ENCODE measurements at regions not wholly inside any gene's neighbourhood (a gene's known extent, or its start where the extent isn't known, plus 50 kb on each side); places are given as distances from the start of the nearest gene placed in this dataset.
"Not testable (repeated sequence)": the region's sequence is repeated elsewhere in the genome, so short reads cannot be mapped to it uniquely, and the experiment has no call there.

DNA sequence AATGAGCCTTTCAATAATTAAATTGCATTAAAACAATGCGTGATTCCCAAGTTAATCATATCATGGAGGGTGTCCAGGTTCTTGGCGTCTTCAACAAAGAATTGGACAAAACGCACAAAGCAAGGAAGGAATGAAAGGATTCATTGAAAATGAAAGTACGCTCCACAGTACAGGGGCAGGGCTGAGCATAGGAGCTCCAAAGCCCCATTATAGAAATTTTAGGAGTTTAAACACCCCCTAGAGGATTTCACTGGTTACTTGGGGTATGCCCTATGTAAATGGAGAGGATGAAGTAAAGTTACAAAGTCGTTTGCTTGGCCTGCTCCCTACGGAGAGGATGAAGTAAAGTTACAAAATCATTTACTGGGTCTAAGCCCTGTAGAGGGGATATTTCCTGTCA, 1910.4 kb downstream of the C4orf33 start:
- no peaks in the 10 kb centered on the region for H3K36me3 ChIP-seq (replicated peaks)
- in situ Hi-C loops (cut with HindIII; ENCODE audit: low pct_ligation_motif_present, low sequenced_read_pairs), result no loop called here

DNA sequence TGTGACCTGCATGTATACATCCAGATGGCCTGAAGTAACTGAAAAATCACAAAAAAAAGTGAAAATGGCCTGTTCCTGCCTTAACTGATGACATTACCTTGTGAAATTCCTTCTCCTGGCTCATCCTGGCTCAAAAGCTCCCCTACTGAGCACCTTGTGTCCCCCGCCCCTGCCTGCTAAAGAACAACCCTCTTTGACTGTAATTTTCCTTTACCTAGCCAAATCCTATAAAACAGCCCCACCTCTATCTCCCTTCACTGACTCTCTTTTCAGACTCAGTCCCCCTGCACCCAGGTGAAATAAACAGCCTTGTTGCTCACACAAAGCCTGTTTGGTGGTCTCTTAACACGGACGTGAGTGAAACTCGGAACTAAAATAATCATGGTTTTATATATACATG, 1916.0 kb downstream of the C4orf33 start:
- H3K36me3 ChIP-seq (replicated peaks); H3K27ac ChIP-seq; H3K27me3 ChIP-seq (replicated peaks); in situ Hi-C loops (cut with HindIII; ENCODE audit: low pct_ligation_motif_present, low sequenced_read_pairs); DNase-seq; H3K4me3 ChIP-seq (ENCODE audit: low read depth, low read length): not testable (repeated sequence)

More for the DNA sequence above, 1910.4 kb downstream of the C4orf33 start:
- DNase-seq, result no peak
- Histone ChIP-seq H3K27ac (no peak overlapping the region), H3K4me3 (ENCODE audit: low read depth, low read length) (no peak overlapping the region), H3K27me3 (replicated peaks) (no peaks in the 10 kb centered on the region)
- TF ChIP-seq, protein P1, sequence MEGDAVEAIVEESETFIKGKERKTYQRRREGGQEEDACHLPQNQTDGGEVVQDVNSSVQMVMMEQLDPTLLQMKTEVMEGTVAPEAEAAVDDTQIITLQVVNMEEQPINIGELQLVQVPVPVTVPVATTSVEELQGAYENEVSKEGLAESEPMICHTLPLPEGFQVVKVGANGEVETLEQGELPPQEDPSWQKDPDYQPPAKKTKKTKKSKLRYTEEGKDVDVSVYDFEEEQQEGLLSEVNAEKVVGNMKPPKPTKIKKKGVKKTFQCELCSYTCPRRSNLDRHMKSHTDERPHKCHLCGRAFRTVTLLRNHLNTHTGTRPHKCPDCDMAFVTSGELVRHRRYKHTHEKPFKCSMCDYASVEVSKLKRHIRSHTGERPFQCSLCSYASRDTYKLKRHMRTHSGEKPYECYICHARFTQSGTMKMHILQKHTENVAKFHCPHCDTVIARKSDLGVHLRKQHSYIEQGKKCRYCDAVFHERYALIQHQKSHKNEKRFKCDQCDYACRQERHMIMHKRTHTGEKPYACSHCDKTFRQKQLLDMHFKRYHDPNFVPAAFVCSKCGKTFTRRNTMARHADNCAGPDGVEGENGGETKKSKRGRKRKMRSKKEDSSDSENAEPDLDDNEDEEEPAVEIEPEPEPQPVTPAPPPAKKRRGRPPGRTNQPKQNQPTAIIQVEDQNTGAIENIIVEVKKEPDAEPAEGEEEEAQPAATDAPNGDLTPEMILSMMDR (IDR thresholded peaks at IDR 0.05; ENCODE audit: low read depth, low read length, missing control alignments), result no peak

DNA sequence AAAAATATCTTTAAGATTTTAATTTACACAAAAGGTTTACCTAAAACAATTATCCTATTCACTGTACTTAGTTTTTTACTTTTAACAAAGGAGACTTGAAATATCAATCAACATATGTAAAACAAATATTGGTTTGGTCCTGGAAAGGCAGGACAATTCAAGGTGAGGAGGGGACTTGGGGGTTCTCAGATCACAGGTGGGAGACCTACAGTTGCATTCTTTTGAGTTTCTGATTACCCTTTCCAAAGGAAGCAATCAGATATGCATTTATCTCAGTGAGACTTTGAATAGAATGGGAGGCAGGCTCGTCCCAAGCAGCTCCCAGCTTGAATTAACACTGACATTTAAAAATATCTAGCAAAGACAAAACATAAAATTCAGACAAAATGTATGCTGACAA, 1917.3 kb downstream of the C4orf33 start:
- no peak overlapping the region for H3K27ac ChIP-seq
- TF ChIP-seq, protein P1 (IDR thresholded peaks at IDR 0.05; ENCODE audit: low read depth, low read length, missing control alignments), result no peak
- no peaks in the 10 kb centered on the region for H3K27me3 ChIP-seq (replicated peaks)
- no peak overlapping the region for H3K4me3 ChIP-seq (ENCODE audit: low read depth, low read length)
- no peak for DNase-seq
- in situ Hi-C loops (cut with HindIII; ENCODE audit: low pct_ligation_motif_present, low sequenced_read_pairs), result no loop called here
- no peaks in the 10 kb centered on the region for H3K36me3 ChIP-seq (replicated peaks)

DNA sequence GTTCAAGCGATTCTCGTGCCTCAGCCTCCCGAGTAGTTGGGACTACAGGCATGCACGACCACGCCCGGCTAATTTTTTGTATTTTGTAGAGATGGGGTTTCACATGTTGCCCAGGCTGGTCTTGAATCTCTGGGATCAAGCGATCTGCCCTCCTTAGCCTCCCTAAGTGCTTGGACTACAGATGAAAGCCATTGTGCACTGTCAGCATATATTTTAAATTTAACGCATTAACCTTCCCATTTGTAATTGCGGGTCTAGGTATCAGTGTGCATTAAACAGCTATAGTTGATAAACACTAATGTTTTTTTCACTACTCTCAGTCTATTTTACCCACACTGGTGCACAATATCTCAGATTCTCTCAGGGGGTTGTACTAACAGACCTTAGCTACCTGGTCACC, 1930.8 kb downstream of the C4orf33 start:
- Histone ChIP-seq H3K36me3 (replicated peaks) (no peaks in the 10 kb centered on the region), H3K4me3 (ENCODE audit: low read depth, low read length) (no peak overlapping the region), H3K27ac (no peak overlapping the region), H3K27me3 (replicated peaks) (no peaks in the 10 kb centered on the region)
- in situ Hi-C loops (cut with HindIII; ENCODE audit: low pct_ligation_motif_present, low sequenced_read_pairs), result no loop called here
- DNase-seq, result no peak
- TF ChIP-seq, protein P1 (IDR thresholded peaks at IDR 0.05; ENCODE audit: low read depth, low read length, missing control alignments), result no peak

DNA sequence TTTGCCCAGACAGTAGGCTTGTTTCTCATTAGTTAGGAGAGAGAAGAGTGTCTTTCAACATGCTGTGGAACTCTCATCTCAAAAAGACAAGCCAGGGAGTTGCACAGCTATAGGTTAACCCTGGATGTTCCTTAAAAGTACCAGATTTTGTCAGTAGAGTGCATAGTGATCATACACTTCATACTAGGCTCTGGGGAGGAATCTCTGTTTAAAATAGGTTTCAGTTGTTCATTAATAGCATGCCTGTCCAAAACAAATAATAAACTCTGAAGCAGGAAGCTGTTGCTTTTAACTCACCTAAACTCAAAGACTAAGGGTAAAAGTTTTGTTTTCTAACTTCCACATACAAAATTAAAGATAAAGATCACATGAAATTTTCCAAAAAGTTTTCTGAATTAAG, 1948.4 kb downstream of the C4orf33 start:
- no peak overlapping the region for H3K4me3 ChIP-seq (ENCODE audit: low read depth, low read length)
- H3K27ac ChIP-seq, result no peak overlapping the region
- no peak for DNase-seq
- in situ Hi-C loops (cut with HindIII; ENCODE audit: low pct_ligation_motif_present, low sequenced_read_pairs), result no loop called here
- TF ChIP-seq, protein P1 (IDR thresholded peaks at IDR 0.05; ENCODE audit: low read depth, low read length, missing control alignments), result no peak
- H3K27me3 ChIP-seq (replicated peaks), result no peaks in the 10 kb centered on the region
- no peaks in the 10 kb centered on the region for H3K36me3 ChIP-seq (replicated peaks)

DNA sequence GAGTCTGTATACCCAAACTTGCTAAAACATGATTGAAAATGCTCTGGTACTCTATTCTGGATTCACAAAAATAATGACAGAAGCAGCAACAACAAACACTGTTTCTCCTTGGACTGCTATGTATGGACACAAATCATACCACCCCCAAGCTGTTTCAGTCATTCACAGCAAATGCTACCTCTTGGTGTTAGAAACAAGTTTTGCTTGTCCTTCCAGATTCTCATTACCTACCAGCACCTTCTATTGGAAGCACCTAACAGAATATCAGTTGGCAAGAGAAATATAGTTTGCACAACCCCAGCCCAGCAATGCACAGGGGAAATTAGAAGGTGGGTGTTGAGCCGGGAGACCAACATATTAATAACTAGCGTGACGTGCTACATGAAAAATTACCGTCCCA, 1950.9 kb downstream of the C4orf33 start:
- Histone ChIP-seq H3K4me3 (ENCODE audit: low read depth, low read length) (no peak overlapping the region), H3K27me3 (replicated peaks) (no peaks in the 10 kb centered on the region), H3K27ac (no peak overlapping the region), H3K36me3 (replicated peaks) (no peaks in the 10 kb centered on the region)
- in situ Hi-C loops (cut with HindIII; ENCODE audit: low pct_ligation_motif_present, low sequenced_read_pairs), result no loop called here
- DNase-seq, result no peak
- TF ChIP-seq, protein P1 (IDR thresholded peaks at IDR 0.05; ENCODE audit: low read depth, low read length, missing control alignments), result no peak

All from brain microvascular endothelial cell (primary cell).